Colonic mucosa (tissue), 4 donors: ENCODE measurements at regions not wholly inside any gene's neighbourhood (a gene's known extent, or its start where the extent isn't known, plus 50 kb on each side); places are given as distances from the start of the nearest gene placed in this dataset.

Experiments used
- DNase-seq: peaks from one replicate; pipeline ENCODE4 v3.0.0-alpha.2; 2020
- H3K27ac ChIP-seq: fragments of 200-600 bp; one replicate; pipeline ENCODE4 v1.8.0; 2021
- H3K27me3 ChIP-seq: fragments of 200-600 bp; one replicate; pipeline ENCODE4 v1.8.0; 2021
- H3K36me3 ChIP-seq: fragments of 200-600 bp; one replicate; pipeline ENCODE4 v1.8.0; 2021
- H3K4me1 ChIP-seq: fragments of 200-600 bp; one replicate; pipeline ENCODE4 v1.8.0; 2021; ENCODE audit warnings: mild to moderate bottlenecking
- H3K4me3 ChIP-seq: fragments of 200-600 bp; one replicate; pipeline ENCODE4 v1.8.0; 2021
- H3K9ac ChIP-seq, 2 donors: one replicate each; pipeline ENCODE4 v1.7.0; 2013; ENCODE audit warnings: control low read depth in 2 of 2, low read depth in 2 of 2, low read length in 2 of 2
- H3K9me3 ChIP-seq: fragments of 200-600 bp; one replicate; pipeline ENCODE4 v1.8.0; 2021
- CTCF ChIP-seq: fragments of 200-600 bp; IDR thresholded peaks from one replicate; pipeline ENCODE4 v1.8.0; 2022; ENCODE audit warnings: antibody characterized with exemption, mild to moderate bottlenecking
- intact Hi-C: fragments of 100-400 bp; cut with DNase I; formaldehyde crosslinking; loops from one replicate; pipeline ENCODE4 v1.14.1; 2022
- donor health status: healthy.
- donor health status: DM: no; HTN: no; CAD: no.
- donor health status: DM: no; HTN: no; CAD: no.

GRCh38 chr2:238655198-238655860 is 192.6 kb upstream of the TWIST2 start:
- intact Hi-C loops: no loop called here

GRCh38 chr2:238655974-238656722 is 191.7 kb upstream of the TWIST2 start:
- Histone ChIP-seq H3K27ac (no peak overlapping the region), H3K36me3 (no peaks in the 10 kb centered on the region), H3K9ac (no peak overlapping the region), H3K4me3 (no peak overlapping the region), H3K27me3 (no peaks in the 10 kb centered on the region), H3K4me1 (no peaks in the 10 kb centered on the region), H3K9me3 (no peaks in the 10 kb centered on the region)
- no peak for DNase-seq
- no peak for TF ChIP-seq CTCF
- intact Hi-C loops: no loop called here

More at GRCh38 chr2:238655198-238655860, 192.6 kb upstream of the TWIST2 start:
- Histone ChIP-seq H3K4me3 (no peak overlapping the region), H3K9me3 (no peaks in the 10 kb centered on the region), H3K4me1 (no peaks in the 10 kb centered on the region), H3K9ac (no peak overlapping the region), H3K27ac (no peak overlapping the region), H3K36me3 (no peaks in the 10 kb centered on the region), H3K27me3 (no peaks in the 10 kb centered on the region)
- TF ChIP-seq CTCF: no peak
- no peak for DNase-seq

GRCh38 chr2:238657132-238658053 is 190.5 kb upstream of the TWIST2 start:
- Histone ChIP-seq H3K27me3 (no peaks in the 10 kb centered on the region), H3K36me3 (no peaks in the 10 kb centered on the region), H3K27ac (no peak overlapping the region), H3K9ac (no peak overlapping the region), H3K4me3 (no peak overlapping the region), H3K4me1 (no peaks in the 10 kb centered on the region), H3K9me3 (no peaks in the 10 kb centered on the region)
- no peak for TF ChIP-seq CTCF
- intact Hi-C loops: no loop called here
- DNase-seq: no peak

GRCh38 chr2:238658054-238658407 is 189.9 kb upstream of the TWIST2 start:
- H3K27me3 ChIP-seq: no peaks in the 10 kb centered on the region
- no peak for TF ChIP-seq CTCF
- intact Hi-C loops: no loop called here

GRCh38 chr2:238658820-238659219 is 189.1 kb upstream of the TWIST2 start:
- intact Hi-C loops: no loop called here
- Histone ChIP-seq H3K4me3 (no peak overlapping the region), H3K4me1 (no peaks in the 10 kb centered on the region), H3K9me3 (no peaks in the 10 kb centered on the region), H3K9ac (no peak overlapping the region), H3K27me3 (no peaks in the 10 kb centered on the region), H3K36me3 (no peaks in the 10 kb centered on the region), H3K27ac (no peak overlapping the region)
- DNase-seq: no peak
- TF ChIP-seq CTCF: no peak

More at GRCh38 chr2:238658054-238658407, 189.9 kb upstream of the TWIST2 start:
- Histone ChIP-seq H3K27ac (no peak overlapping the region), H3K36me3 (no peaks in the 10 kb centered on the region), H3K4me1 (no peaks in the 10 kb centered on the region), H3K9ac (no peak overlapping the region), H3K9me3 (no peaks in the 10 kb centered on the region), H3K4me3 (no peak overlapping the region)
- no peak for DNase-seq
